ENCODE measurements at regions not wholly inside any gene's neighbourhood (a gene's known extent, or its start where the extent isn't known, plus 50 kb on each side); places are given as distances from the start of the nearest gene placed in this dataset.

DNA sequence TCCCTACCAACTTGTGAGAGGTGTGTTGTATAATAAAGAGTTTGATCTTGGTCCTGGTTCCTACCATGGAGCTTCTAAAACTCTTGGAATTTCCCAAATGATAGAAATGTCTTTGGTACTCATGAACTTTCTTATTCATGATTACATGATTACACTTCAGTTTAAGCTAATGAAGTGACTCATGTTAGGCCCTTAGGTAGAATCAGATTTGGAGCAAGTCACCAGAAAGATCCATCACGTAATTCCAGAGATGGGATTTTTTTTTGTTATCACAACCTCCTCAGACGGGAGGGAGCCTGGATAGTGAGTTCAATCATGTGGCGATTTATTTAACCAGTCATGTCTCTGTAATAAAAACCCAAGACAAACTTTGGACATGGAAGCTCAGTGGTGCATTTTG lies 1287.6 kb upstream of the ZEB2 start:
- Histone ChIP-seq H3K4me3 (no peak overlapping the region), H3K9me3 (no peaks in the 10 kb centered on the region), H3K27ac (no peak overlapping the region), H3K27me3 (no peaks in the 10 kb centered on the region), H3K36me3 (no peaks in the 10 kb centered on the region), H3K4me1 (no peaks in the 10 kb centered on the region)
- intact Hi-C loops (cut with DNase I; ENCODE audit: low total_unique reads) = no loop called here
- TF ChIP-seq, protein P1, sequence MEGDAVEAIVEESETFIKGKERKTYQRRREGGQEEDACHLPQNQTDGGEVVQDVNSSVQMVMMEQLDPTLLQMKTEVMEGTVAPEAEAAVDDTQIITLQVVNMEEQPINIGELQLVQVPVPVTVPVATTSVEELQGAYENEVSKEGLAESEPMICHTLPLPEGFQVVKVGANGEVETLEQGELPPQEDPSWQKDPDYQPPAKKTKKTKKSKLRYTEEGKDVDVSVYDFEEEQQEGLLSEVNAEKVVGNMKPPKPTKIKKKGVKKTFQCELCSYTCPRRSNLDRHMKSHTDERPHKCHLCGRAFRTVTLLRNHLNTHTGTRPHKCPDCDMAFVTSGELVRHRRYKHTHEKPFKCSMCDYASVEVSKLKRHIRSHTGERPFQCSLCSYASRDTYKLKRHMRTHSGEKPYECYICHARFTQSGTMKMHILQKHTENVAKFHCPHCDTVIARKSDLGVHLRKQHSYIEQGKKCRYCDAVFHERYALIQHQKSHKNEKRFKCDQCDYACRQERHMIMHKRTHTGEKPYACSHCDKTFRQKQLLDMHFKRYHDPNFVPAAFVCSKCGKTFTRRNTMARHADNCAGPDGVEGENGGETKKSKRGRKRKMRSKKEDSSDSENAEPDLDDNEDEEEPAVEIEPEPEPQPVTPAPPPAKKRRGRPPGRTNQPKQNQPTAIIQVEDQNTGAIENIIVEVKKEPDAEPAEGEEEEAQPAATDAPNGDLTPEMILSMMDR (IDR thresholded peaks at IDR 0.05) = no peak
- TF ChIP-seq POLR2AphosphoS5 (IDR thresholded peaks at IDR 0.05) = no peak
- no peak for TF ChIP-seq POLR2A (IDR thresholded peaks at IDR 0.05)
- no peak for DNase-seq (ENCODE audit: low spot score in 2 of 2)

DNA sequence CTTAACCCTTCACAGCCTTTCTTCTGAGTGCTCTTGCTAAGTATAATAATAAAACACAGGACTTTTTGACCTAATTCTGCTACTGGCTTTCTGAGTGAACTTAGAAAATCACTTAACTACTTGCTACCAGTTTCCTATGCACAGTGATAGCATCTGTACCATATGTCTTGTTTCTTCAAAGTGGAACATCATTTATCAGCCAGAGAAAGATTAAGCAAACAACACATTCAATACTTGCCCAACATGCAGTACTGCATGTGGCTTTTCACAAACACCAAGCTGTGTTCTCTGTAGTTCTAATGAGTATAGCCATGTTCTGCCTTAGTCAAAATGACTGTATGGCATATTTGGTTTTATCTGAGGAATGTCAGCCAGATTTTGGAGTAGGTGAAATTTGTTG lies 1286.6 kb upstream of the ZEB2 start:
- no peaks in the 10 kb centered on the region for H3K27me3 ChIP-seq
- TF ChIP-seq POLR2A (IDR thresholded peaks at IDR 0.05) (no peak), POLR2AphosphoS5 (IDR thresholded peaks at IDR 0.05) (no peak)
- TF ChIP-seq, protein P1 (IDR thresholded peaks at IDR 0.05) = no peak
- DNase-seq (ENCODE audit: low spot score in 2 of 2) = no peak
- H3K36me3 ChIP-seq = no peaks in the 10 kb centered on the region
- no peak overlapping the region for H3K4me3 ChIP-seq
- no peak overlapping the region for H3K27ac ChIP-seq
- no peaks in the 10 kb centered on the region for H3K9me3 ChIP-seq
- intact Hi-C loops (cut with DNase I; ENCODE audit: low total_unique reads) = no loop called here
- no peaks in the 10 kb centered on the region for H3K4me1 ChIP-seq

DNA sequence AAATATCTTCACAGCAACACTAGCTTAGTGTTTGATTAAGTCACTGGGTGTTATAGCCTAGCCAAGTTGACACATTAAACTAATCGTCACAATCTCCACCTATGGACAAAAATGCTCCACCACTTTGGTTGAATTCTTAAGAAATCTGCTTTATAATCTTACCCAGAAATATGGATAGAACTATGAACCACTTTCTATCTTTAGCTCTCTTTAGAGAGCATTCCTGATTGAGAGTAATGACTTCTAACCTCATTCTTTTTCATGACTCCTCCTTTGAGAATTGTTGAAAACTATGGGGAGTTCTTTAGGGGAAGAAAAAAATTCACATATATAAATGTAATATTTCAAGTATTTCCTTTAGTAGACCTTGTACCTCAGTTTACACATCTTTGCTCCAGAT lies 1282.2 kb upstream of the ZEB2 start:
- no peak overlapping the region for H3K27ac ChIP-seq
- H3K4me3 ChIP-seq = no peak overlapping the region
- H3K36me3 ChIP-seq = no peaks in the 10 kb centered on the region
- intact Hi-C loops (cut with DNase I; ENCODE audit: low total_unique reads) = no loop called here
- TF ChIP-seq POLR2AphosphoS5 (IDR thresholded peaks at IDR 0.05) = no peak
- no peak for TF ChIP-seq POLR2A (IDR thresholded peaks at IDR 0.05)
- TF ChIP-seq, protein P1 (IDR thresholded peaks at IDR 0.05) = no peak
- H3K4me1 ChIP-seq = no peaks in the 10 kb centered on the region
- H3K9me3 ChIP-seq = no peaks in the 10 kb centered on the region
- no peak for DNase-seq (ENCODE audit: low spot score in 2 of 2)
- H3K27me3 ChIP-seq = no peaks in the 10 kb centered on the region

DNA sequence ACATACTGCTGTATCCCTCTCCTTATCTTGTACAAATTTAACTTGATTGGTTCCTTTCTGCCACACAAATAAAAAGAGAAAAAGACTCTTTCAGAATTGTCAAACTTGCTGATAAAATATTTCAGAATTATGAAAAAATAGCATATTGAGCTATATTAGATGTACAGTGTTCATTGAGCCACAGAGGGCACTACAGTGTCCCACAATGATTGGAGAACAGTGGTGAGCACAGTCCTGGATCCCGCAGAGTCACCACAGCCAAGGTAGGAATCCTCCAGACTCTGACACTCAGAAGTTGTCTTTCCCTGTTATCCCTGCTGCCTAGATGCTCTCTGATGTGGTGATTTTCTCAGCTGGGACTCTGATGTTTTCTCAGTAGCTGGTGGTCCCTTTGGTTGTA lies 1281.3 kb upstream of the ZEB2 start:
- H3K27me3 ChIP-seq = no peaks in the 10 kb centered on the region
- no peak overlapping the region for H3K4me3 ChIP-seq
- TF ChIP-seq, protein P1 (IDR thresholded peaks at IDR 0.05) = no peak
- TF ChIP-seq POLR2AphosphoS5 (IDR thresholded peaks at IDR 0.05) = no peak
- no peak for TF ChIP-seq POLR2A (IDR thresholded peaks at IDR 0.05)
- no peak overlapping the region for H3K27ac ChIP-seq
- no peaks in the 10 kb centered on the region for H3K4me1 ChIP-seq
- no peaks in the 10 kb centered on the region for H3K36me3 ChIP-seq
- DNase-seq (ENCODE audit: low spot score in 2 of 2) = no peak
- no peaks in the 10 kb centered on the region for H3K9me3 ChIP-seq
- intact Hi-C loops (cut with DNase I; ENCODE audit: low total_unique reads) = no loop called here

DNA sequence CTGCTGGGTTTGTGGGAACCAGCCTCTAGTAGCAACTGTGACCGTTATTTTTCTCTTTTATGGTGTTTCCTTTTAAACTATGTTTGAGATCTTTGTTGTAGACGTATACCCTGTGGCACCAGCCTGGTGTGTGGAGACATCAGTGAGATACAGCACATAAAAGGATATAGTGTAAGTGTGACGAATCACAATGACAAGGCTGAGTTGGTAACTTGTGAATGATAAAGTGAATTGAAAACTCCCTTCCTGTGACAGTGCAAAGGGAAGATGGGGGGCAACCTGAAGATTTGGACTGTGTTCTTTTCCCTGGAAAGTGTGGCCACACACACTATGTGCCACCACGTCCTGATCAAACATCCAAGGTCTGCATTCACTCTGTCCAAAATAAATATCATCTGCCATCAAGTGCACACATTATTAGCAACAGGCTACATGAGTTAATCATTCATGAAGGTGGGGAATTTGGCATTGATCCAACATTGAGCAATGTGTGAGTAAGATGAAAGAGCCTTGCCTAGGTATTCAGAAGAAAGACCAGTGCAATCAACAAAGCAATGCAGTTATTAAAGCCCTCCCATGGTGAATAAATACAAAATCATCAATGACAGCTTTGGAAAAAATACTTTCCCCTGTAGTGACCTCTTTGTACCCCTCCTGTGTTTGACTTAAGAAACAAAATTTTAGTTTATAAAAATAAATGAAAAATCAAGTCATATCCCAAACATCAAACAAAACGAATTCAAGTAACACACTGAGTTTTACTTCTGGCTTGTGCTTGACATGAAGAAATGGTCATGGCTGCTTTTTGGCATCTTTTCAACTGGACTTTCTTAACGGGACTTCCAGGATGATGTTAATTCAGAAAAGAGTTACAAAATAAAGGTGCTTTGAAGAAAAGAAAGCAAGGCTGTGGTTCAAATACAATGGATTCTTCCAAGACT lies 1280.5 kb upstream of the ZEB2 start:
- no peak for DNase-seq (ENCODE audit: low spot score in 2 of 2)
- Histone ChIP-seq H3K9me3 (no peaks in the 10 kb centered on the region), H3K27ac (no peak overlapping the region), H3K4me1 (no peaks in the 10 kb centered on the region), H3K36me3 (no peaks in the 10 kb centered on the region), H3K27me3 (no peaks in the 10 kb centered on the region), H3K4me3 (no peak overlapping the region)
- intact Hi-C loops (cut with DNase I; ENCODE audit: low total_unique reads) = no loop called here
- TF ChIP-seq, protein P1 (IDR thresholded peaks at IDR 0.05) = no peak
- no peak for TF ChIP-seq POLR2AphosphoS5 (IDR thresholded peaks at IDR 0.05)
- no peak for TF ChIP-seq POLR2A (IDR thresholded peaks at IDR 0.05)
